GM23248 (cell line): ENCODE measurements at regions not wholly inside any gene's neighbourhood (a gene's known extent, or its start where the extent isn't known, plus 50 kb on each side); places are given as distances from the start of the nearest gene placed in this dataset.

ENCODE experiments used
- EZH2 ChIP-seq: fragments of 200-600 bp; sonication (generic); IDR thresholded peaks from 2 replicates; pipeline ENCODE4 v1.6.1; 2018; ENCODE audit warnings: antibody characterized with exemption, mild to moderate bottlenecking; ENCODE audit not compliant: insufficient read depth, poor library complexity, severe bottlenecking
- EZH2phosphoT487 ChIP-seq: fragments of 200-600 bp; sonication (generic); IDR thresholded peaks from 2 replicates; pipeline ENCODE4 v1.6.1; 2018; ENCODE audit warnings: antibody characterized with exemption, moderate library complexity, mild to moderate bottlenecking, low read depth; ENCODE audit not compliant: insufficient read depth

DNA sequence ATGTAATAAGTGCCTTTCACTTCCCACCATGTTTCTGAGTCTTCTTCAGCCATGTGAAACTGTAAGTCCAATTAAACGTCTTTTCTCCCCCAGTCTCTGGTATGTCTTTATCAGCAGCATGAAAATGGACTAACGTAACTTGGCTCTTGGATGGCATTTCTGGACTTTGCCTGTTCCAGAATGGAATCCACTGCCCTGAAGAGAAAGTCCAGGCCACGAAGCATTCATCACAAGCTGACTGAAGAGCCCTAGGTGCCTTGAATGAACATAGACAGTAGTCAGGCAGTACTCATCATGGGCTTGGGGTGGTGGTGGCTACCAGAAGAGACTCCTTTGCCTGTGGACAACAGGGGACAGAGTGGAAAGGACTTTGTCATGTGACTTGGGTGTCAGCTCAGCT lies 1505.0 kb downstream of the SI start:
- TF ChIP-seq EZH2phosphoT487, result no peak
- TF ChIP-seq EZH2, result no peak
